Hypothalamus (tissue), 51 donors: ENCODE measurements at regions not wholly inside any gene's neighbourhood (a gene's known extent, or its start where the extent isn't known, plus 50 kb on each side); places are given as distances from the start of the nearest gene placed in this dataset.
"Not testable (repeated sequence)": the region's sequence is repeated elsewhere in the genome, so short reads cannot be mapped to it uniquely, and the experiment has no call there.

Source experiments
- DNase-seq, 51 donors: peaks; one replicate each; lab custom pipeline; 2025; lab: John Stamatoyannopoulos, UW

- no peak for DNase-seq
Observed at GRCh38 chr15:45863881-45864580, 229.2 kb downstream of the SQOR start.

- no peak for DNase-seq
Observed at GRCh38 chr15:45866616-45867015, 231.8 kb downstream of the SQOR start.

GRCh38 chr15:45867281-45867680 lies 232.5 kb downstream of the SQOR start:
- DNase-seq: no peak

- DNase-seq: no peak
Observed at GRCh38 chr15:45868109-45868691, 233.4 kb downstream of the SQOR start.

GRCh38 chr15:45869034-45869668 lies 234.3 kb downstream of the SQOR start:
- no peak for DNase-seq

GRCh38 chr15:45871121-45871855 lies 236.5 kb downstream of the SQOR start:
- DNase-seq: peak in 1 of 51 donors; percentile 1

- DNase-seq: no peak
Observed at GRCh38 chr15:45873781-45874180, 239.0 kb downstream of the SQOR start.

GRCh38 chr15:45874566-45874965 lies 239.7 kb downstream of the SQOR start:
- DNase-seq: not testable (repeated sequence)

GRCh38 chr15:45884289-45884688 lies 249.5 kb downstream of the SQOR start:
- no peak for DNase-seq

- DNase-seq: no peak
Observed at GRCh38 chr15:45884755-45885445, 250.1 kb downstream of the SQOR start.

- DNase-seq: no peak
Observed at GRCh38 chr15:45885801-45886200, 251.0 kb downstream of the SQOR start.

GRCh38 chr15:45891766-45892165 lies 256.9 kb downstream of the SQOR start:
- DNase-seq: peak in 6 of 51 donors; percentile 1 to 23 (median 2)

- DNase-seq: no peak
Observed at GRCh38 chr15:45892182-45892581, 257.4 kb downstream of the SQOR start.

GRCh38 chr15:45903283-45903682 lies 268.5 kb downstream of the SQOR start:
- DNase-seq: no peak

- no peak for DNase-seq
Observed at GRCh38 chr15:45904019-45904418, 269.2 kb downstream of the SQOR start.

GRCh38 chr15:45906230-45906629 lies 271.4 kb downstream of the SQOR start:
- no peak for DNase-seq

- no peak for DNase-seq
Observed at GRCh38 chr15:45910671-45911070, 275.8 kb downstream of the SQOR start.

GRCh38 chr15:45913451-45913850 lies 278.6 kb downstream of the SQOR start:
- no peak for DNase-seq

- DNase-seq: no peak
Observed at GRCh38 chr15:45914425-45914824, 279.6 kb downstream of the SQOR start.

- DNase-seq: no peak
Observed at GRCh38 chr15:45918839-45919238, 284.0 kb downstream of the SQOR start.

- DNase-seq: no peak
Observed at GRCh38 chr15:45919806-45920205, 285.0 kb downstream of the SQOR start.
